ENCODE measurements at regions not wholly inside any gene's neighbourhood (a gene's known extent, or its start where the extent isn't known, plus 50 kb on each side); places are given as distances from the start of the nearest gene placed in this dataset.

DNA sequence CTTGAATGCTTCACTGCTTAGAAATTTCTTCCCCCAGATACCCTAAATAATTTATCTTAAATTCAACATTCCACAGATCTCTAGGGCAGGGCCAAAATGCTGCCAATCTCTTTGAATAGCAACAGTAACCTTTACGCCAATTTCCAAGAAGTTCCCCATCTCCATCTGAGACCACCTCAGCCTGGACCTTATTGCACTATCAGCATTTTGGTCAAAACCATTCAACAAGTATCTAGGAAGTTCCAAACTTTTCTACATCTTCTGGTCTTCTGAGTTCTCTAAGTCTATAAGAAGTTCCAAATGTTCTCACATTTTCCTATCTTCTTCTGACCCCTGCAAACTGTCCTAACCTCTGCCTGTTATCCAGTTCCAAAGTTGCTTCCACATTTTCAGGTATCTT, 1306.9 kb upstream of the SORCS1 start:
- intact Hi-C loops (cut with micrococcal nuclease): no loop called here
- POLR2A ChIA-PET (ENCODE audit: unreplicated experiment): no interaction called here

More for the DNA sequence above, 1306.9 kb upstream of the SORCS1 start:
- in situ Hi-C loops (cut with MboI; ENCODE audit: low sequenced_read_pairs) (no loop called here), dilution Hi-C loops (cut with HindIII; ENCODE audit: low sequenced_read_pairs, unreplicated experiment) (no loop called here)
- Histone ChIP-seq H3K14ac (replicated peaks; ENCODE audit: low read depth, low read length) (no peak overlapping the region), H3K9me1 (ENCODE audit: insufficient read depth, low read length) (no peaks in the 10 kb centered on the region), H3K27ac (ENCODE audit: insufficient read depth, low read length) (no peak overlapping the region), H3K36me3 (ENCODE audit: control insufficient read depth, insufficient read depth, low read length) (no peaks in the 10 kb centered on the region), H2BK15ac (ENCODE audit: low read depth, low read length) (no peak overlapping the region), H2BK5ac (ENCODE audit: low read depth, low read length, poor library complexity, severe bottlenecking) (no peak overlapping the region), H2AK5ac (ENCODE audit: low read depth, low read length) (no peak overlapping the region), H3K4me1 (ENCODE audit: control insufficient read depth, insufficient read depth, low read length) (no peaks in the 10 kb centered on the region), H3K23ac (ENCODE audit: low read depth, low read length) (no peak overlapping the region), H2AK9ac (replicated peaks; ENCODE audit: low read depth, low read length, poor library complexity) (no peak overlapping the region), H4K91ac (ENCODE audit: insufficient read depth, low read depth, low read length) (no peak overlapping the region), H3K4ac (ENCODE audit: low read depth, low read length) (no peak overlapping the region), H3K4me2 (ENCODE audit: low read depth, low read length) (no peak overlapping the region), H3K56ac (ENCODE audit: extremely low read depth, insufficient read depth, low read length) (no peak overlapping the region), H4K8ac (ENCODE audit: low read depth in 2 of 2, low read length in 2 of 2) (no peak overlapping the region), H3K27me3 (ENCODE audit: control insufficient read depth, insufficient read depth, low read length) (no peaks in the 10 kb centered on the region), H3K9ac (ENCODE audit: low read depth, low read length) (no peak overlapping the region), H2AFZ (replicated peaks; ENCODE audit: low read length, poor library complexity) (no peak overlapping the region), H3K4me3 (ENCODE audit: insufficient read depth, low read depth, low read length) (no peak overlapping the region), H3K79me1 (ENCODE audit: low read depth in 1 of 2, low read length in 2 of 2) (no peaks in the 10 kb centered on the region), H2BK120ac (ENCODE audit: low read depth, low read length) (no peak overlapping the region), H4K5ac (ENCODE audit: low read depth, low read length) (no peak overlapping the region), H2BK20ac (ENCODE audit: low read depth, low read length) (no peak overlapping the region), H3K9me3 (ENCODE audit: control insufficient read depth, insufficient read depth, low read length) (peaks cover 2% of the 10 kb centered on the region; the same call in 1 of the 2 replicates), H3K18ac (ENCODE audit: low read depth, low read length) (no peak overlapping the region), H4K20me1 (ENCODE audit: insufficient read depth, low read length) (no peaks in the 10 kb centered on the region)
- no TSS peak for BruUV-seq (replicated peaks)
- CTCF ChIA-PET: no interaction called here
- WGBS, 2 experiments (ENCODE audit: extremely low coverage in 2 of 2, insufficient read length in 1 of 2): 100% methylated on average over 1 of the region's 1 CpG; no CpG with 5 or more reads in 1 of the 2 experiments
- TF ChIP-seq CEBPB (IDR thresholded peaks at IDR 0.05; ENCODE audit: low read depth, low read length): no peak
- no peak for TF ChIP-seq NFE2L2 (IDR thresholded peaks at IDR 0.05; ENCODE audit: low read depth, low read length)
- no peak for TF ChIP-seq RCOR1 (IDR thresholded peaks at IDR 0.05; ENCODE audit: insufficient replicate concordance, low read length)
- no peak for TF ChIP-seq POLR2A (IDR thresholded peaks at IDR 0.05; ENCODE audit: low read depth, low read length)
- TF ChIP-seq FOS (IDR thresholded peaks at IDR 0.05; ENCODE audit: low read depth, low read length): no peak
- TF ChIP-seq MXI1 (IDR thresholded peaks at IDR 0.05; ENCODE audit: borderline replicate concordance, low read depth, low read length): no peak
- peak; percentile 51 for TF ChIP-seq MAFK (IDR thresholded peaks at IDR 0.05; ENCODE audit: low read depth, low read length)
- ATAC-seq (ENCODE audit: low read depth): no peak
- DNase-seq: no peak

Measured in IMR-90 (cell line).